Suppressor macrophage treated with lipopolysaccharide for 1 hour (primary cell): ENCODE measurements at regions not wholly inside any gene's neighbourhood (a gene's known extent, or its start where the extent isn't known, plus 50 kb on each side); places are given as distances from the start of the nearest gene placed in this dataset.
A peak's percentile ranks its signal among the peaks of the same experiment; 100 is the strongest.

Experiments
- DNase-seq, 3 donors: peaks; one replicate each; pipeline ENCODE4 v3.0.0-alpha.2; 2020 to 2022

DNA sequence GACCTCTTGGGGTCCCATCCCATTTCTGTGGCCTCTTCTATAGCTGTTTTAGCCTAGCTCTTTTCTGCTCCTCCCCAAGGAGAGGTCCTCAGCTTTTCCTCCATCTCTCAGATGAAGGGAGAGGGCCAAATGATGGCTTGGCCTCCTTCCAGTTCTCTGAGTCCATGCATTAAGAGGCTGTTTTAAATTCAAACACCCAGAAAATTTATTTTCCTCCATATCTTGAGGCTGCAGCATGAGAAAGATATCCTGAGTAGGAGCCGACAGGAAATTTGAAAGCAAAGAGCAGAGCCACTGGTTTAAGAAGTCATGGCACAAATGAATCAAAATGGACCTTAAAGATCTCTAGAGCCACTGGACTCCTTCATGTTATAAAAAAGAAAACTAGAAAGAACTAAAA lies 558.8 kb downstream of the MID1IP1 start:
- no peak for DNase-seq

DNA sequence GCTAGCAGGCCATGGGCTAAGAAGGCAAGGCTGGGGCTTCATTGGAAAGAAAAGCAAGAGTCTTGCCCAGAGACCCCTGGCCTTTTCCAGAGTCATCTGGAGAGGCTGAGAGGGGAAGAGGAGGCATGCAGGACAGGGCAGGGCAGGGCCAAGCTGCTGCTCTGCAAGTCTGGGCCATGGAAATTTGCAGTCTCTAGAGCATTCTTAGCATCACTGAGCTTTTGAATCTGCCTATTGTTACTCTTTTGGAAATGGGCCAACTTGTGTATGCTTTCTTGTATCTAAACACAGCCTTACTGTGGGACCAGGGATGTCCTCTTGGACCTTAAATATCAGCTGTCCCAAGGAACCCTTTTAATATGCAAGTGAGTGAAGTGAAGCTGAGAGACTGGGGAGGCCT lies 560.5 kb downstream of the MID1IP1 start:
- no peak for DNase-seq

DNA sequence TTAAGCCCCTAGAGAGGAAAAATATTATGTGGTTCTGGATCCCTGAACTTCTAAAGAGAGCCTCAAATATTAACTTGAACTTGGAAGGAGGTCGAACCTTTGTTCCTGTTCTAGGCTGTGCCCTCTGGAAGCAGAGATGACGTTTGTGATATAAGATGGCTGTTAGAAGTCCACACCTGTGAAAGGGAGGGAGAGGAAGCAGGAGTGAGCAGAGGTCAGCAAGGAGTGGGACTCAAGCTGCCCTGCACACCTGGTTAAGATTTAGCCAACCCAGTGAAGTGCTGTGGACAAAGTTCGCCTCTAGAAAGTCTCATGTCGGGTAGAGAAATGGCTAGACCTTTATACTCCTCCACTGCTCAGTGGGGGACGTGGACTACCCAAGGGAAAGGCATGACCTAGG lies 566.2 kb downstream of the MID1IP1 start:
- DNase-seq, result no peak

DNA sequence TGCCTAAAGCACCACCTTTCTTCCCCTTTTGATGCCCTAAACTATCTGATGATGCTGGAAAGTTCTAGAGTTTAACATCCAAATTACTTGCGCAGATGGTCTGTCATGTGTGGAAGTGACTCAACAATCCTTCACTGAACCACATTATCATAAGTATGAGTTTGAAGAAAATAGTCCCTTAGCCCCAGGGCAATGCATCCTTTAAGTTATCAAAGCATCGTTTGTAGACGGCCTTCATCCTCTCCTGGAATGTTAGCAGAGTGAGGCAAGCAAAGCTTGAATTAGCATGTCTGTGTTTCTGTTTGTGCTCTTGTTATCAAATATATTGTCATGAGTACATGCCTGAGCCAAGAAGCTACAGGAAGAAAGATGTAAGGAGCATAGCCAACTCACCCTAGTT lies 570.9 kb downstream of the MID1IP1 start:
- DNase-seq, result no peak

DNA sequence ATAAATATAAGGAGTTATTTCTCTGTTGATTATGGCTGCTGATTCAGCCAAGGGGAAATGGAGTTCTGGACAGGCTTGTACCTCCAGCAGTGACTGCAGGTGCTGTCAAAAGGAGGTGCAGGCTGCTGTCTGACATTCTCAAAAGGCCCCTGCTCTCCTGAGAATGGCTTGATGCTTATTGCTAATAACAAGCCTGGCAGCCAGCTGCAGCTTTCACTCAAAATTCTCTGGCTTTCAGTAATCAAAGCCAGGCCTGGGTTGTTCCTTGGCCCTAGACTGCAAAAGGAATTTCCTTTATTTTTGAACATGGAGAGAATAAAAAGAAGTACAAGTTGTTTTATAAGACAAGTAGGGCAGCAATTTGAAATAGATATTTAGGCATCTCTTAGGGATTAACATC lies 575.9 kb downstream of the MID1IP1 start:
- no peak for DNase-seq

DNA sequence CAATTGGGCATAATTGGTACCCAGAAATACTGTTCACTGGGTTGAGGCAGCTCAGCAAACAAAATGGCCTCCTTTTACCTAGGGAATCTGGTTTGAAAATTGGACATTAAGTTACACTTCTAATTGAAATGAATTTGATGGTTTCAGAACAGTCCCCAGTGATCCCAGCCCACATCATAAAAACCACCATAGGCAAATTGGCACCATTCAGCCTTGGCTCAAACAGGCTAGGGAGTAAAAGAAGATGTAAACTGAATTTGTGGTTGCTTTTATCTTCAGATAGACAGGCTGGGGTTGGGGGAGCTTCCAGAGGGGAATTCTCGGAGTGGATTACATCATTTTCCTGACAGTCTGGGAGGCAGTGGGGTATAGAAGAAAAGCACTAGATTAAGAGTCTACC lies 576.5 kb downstream of the MID1IP1 start:
- no peak for DNase-seq

DNA sequence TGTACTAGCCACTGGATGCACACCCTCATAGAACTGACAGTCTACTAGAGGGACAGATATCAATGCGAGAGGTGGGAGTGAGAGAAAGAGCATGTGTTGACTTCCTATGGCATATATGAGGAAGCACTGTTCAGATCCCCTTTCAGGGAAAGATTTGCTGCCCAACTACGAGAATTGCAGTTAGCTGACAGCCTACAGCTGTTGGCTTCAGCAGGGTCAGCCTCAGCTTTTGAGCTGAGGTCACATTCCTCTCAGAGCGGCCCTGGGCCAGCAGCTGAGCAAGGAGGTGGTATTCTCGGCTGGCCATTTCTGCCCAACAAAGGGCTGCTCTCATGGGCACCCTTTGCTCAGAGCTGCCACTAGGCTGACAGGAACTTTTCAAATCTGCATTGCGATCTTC lies 580.2 kb downstream of the MID1IP1 start:
- no peak for DNase-seq

DNA sequence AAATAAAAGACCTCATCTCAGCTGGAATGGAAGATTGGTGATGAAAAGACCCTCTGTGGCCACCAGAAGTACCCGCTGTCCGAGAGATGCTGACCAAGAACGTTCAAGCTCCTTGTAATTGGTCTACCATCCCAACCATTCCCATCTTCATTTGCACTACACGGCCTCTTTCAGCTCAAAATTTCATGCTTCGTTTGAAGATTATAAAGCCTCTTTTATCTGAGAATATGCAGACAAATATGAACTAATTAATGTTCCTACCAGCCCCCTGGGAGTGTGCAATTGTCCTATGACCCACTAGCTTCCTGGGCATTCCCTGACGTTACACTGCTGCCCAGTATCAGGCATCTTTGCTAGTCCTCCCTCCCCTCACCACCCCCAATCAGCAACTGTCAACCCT lies 583.7 kb downstream of the MID1IP1 start:
- DNase-seq, result no peak

DNA sequence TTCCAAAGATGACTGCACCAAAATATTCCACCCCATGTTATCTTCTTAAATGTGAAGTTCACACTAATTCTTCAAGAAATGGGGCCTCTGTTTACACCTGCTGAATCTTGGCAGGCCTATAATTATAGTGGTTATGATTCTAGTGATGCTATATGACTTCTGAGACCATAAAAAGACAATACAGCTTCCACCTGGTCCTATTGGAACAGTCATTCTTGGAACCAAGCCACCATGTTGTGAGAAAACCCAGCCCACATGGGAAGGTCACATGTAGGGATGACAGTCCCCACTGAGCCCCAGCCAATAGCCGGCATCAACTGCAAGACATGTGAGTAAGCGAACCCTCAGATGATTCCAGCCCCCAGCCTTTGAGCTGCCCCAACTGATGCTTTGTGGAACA lies 587.5 kb downstream of the MID1IP1 start:
- DNase-seq, result no peak

DNA sequence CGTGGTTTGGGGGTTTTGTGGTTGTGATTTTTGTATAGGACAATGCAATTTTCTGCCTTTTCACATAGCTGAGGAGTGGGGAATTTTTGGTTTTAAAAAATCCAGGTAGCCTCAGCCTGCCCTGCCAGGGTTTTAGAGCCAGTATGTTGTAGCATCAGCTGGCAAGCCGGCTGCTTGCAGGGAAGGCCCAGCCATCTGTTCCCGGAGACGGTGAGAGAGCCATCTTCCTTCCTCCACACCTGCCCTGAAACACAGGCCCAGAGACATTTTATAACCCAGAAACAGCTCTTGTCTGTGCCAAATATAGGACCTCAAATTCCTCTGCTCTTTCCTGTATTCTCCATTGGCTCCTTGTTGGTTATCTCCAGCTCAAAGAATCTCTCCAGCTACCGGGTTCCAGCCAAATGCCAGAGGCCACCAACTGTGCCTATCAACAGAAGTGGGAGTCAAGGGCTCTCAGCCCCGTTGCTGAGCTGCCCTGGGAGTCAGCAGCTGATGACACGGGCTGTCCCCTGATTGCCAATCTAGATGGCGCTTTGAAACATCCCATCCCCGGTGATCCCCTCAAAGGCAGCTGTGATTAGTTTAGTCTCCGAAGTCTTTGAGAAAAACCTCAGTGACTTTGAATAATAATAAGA lies 595.2 kb downstream of the MID1IP1 start:
- DNase-seq, result no peak

DNA sequence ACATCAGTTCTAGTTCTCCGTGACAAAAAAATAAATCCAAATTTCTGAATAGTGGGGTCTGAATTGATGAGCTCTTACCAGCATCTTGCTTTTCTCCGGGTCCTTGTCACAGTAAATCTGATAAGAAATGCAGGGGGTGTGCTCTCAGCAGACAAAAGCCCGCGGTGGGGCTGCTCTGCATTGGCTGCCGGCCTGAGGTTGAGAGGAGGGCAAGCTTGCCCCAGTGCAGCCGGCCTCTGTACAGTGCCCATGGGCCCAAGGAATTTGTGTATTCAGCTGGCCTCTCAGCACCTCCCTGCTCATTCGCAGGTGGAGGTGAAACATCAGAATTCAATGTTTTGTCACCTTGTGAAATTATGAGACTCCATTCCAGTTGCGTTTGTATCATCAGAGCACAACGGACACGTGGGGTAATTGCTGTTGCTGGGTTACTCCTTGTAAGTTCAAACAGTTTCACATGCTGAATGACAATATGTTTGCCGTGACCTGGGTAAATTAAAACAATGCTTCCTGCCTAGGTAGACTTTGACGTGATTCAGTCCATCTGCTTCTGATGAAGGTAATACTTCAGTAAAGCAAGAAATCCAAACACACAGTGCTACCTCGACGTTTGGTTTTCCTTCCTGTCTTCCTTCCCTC lies 596.4 kb downstream of the MID1IP1 start:
- DNase-seq, result no peak

DNA sequence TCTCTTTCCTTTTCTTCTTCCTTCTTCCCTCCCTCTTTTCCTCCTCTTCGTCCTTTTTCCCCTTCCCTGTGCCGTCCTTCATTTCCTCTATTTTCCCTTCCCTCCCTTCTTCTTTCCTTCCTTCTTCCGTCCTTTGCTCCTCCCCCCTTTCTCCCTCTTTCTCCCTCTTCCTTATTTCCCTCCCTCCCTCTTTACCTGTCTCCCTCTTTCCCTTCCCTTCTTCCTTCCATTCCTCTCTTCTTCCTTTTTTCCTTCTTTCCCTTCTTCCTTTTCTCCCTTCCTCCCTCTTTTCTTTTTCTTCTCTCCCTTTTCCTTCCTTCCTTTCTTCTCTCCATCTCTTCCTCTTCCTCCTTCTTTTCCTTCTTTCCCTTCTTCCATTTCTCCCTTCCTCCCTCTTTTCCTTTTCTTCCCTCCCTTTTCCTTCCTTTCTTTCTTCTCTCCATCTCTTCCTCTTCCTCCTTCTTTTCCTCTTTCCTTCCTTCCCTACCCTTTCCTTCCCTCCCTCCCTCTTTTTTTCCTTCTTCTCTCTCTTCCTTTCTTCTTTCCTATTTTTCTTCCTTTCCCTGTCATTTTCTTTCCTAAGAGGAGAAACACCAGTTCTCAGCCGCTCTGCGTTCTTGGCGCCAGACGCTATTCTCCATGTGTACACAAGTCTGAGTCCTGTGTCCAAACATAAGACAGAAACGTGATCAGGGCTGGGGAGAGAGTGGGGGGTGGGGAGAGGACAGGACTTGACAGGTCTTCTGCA lies 597.1 kb downstream of the MID1IP1 start:
- no peak for DNase-seq

DNA sequence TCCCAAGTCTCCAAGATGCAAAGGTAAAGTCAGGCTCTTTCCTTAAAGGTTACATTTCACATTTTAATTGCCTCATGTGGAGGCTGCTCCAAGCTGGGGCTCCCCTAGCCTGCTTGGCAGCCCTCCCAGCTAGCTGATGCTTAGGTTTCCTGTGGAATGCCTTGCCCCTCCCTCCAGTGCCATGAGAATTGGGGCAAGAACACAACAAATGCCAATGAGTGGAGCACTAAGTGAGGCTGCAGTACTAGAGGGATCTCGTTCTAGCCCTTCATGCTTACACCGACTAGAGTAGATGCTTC lies 597.7 kb downstream of the MID1IP1 start:
- DNase-seq, result no peak

DNA sequence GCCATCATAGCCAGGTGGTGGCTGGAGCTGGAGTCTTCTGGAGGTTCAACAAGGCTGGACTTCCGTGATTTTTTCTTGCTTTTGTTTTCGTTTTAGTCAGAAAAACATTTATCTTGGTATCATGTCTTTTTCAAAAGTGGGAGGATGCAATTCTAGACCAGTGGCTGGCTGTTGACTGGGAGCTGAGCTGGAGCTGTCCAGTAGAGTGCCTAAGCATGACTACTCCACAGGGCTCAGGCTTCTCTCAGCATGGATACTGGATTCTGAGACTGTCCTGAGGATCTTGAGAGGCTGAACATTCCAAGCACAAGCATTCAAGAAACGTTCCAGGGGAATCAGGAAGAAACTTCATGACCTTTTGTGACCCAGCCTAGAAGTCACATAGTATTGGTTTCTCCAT lies 598.1 kb downstream of the MID1IP1 start:
- DNase-seq, result no peak

DNA sequence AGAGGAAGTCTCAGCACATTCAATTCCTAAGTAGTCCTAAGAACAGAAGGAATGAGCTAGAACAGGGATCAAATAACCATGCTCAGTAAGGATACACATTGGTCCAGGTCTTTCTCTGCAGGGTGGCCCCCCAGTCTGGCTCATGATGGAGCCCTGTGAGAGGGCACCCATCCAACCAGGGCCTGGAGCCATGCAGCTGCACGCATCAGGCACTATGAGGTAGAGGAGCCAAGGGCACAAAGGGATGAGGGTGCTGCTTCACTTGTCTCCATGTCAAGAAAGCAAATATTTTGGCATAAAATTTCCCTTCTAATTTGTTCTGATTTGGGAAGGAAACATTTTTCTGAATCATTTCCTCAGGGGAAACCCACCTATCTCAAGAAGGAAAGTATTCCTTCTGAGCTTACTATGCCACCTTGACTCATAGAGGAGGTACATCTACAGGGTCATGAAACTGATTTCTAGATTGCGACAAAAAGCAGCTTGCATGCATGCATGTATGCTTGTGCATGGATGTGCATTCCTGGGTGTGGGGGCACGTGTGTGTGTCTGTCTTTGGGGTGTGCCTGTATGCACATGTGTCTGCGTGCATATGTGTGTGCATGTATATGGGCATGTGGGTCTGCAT lies 600.3 kb downstream of the MID1IP1 start:
- DNase-seq, result peak in 2 of 3 donors; percentile 34 to 38

DNA sequence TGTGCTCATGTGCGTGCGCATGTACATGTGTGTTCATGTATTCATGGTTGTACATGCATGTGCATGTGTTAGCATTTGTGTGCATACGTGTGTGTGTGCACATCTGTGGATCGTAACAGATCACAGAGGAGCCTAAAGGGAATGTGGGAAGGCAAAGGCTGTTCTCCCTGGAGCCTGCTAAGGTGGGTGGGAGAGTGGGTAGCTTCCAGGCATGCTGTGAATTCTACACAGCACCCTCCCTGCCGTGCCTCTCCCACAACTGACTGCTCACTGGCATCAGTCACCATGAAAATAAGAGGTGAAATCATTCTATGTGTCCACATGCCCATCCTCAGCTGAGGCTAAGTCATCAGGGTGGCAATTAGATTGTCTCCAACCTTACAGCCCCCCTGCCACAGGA lies 600.9 kb downstream of the MID1IP1 start:
- no peak for DNase-seq

DNA sequence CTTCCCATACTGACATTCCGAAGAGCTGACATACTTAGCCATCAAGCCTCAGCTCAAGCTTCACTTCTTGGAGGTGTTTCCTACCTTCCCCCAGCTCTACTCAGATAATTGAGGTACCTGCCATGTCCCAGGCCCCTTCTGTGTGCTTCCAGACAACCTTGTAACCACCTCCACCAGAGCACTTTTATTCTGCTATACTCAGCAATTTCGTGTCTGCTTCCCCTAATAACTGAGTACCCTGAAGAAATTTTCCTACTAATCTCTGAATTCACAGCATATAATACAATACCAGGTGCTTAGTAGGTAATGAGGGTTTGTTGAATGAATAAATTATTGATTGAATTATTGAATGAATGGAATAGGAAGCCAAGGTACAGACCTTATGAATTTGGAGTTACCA lies 605.5 kb downstream of the MID1IP1 start:
- DNase-seq, result no peak

DNA sequence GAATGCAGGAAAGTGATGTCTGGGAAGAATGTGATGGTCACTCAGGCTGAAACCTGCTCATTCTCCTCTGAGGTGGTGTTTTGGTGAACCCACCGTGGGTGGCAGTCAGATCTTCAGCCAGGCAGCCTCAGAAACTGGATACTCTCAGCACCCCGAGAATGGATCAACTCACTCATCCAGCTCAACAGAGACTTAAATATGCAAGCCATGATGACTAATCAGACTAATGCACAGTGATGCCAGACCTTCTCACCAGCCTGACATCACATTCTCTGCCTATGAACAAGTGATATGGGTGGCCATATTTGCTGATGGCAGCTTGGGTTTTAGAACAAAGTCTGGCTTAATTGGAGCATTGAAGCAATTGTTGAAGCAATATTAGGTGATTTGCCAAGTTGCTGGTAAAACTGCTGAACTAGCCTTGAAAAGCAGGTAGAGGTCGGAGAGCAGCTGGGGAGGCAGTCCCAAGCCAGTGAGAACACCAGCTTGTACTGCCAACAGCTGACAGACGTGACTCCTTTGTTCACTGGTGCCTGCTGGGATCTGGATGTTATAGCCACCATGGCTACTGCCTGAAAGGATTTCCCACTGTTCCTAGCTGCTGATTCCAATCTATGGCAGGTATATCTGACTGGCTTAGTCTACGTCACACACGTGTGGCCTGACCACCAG lies 608.1 kb downstream of the MID1IP1 start:
- peak in 1 of 3 donors; percentile 20 for DNase-seq

DNA sequence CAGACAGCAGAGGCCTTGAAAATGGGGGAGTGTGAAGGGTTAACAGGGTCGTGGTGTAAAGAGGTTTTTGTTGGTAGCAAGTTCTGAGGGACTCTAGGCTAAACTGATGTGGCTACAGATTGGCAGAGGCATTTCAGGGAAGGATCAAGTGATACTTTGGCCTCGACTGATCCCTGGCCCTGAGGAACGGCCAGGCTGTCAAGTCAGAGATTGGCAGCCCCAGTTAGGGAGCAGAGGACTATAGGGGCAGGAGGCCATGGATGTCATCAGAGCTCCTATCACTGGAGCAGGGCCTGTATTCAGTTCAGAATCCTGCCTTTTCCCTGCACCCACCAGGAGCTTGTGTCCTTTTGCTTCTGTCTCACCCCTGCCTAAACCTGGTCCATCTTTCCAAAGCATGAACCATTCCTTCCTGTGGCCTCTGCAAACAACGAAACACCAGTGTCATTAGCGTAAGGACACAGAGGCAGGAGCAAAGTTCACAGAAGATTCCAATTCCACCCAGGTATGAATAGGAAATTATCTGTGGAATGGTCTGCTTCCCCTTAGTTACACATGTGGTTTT lies 613.1 kb downstream of the MID1IP1 start:
- no peak for DNase-seq

DNA sequence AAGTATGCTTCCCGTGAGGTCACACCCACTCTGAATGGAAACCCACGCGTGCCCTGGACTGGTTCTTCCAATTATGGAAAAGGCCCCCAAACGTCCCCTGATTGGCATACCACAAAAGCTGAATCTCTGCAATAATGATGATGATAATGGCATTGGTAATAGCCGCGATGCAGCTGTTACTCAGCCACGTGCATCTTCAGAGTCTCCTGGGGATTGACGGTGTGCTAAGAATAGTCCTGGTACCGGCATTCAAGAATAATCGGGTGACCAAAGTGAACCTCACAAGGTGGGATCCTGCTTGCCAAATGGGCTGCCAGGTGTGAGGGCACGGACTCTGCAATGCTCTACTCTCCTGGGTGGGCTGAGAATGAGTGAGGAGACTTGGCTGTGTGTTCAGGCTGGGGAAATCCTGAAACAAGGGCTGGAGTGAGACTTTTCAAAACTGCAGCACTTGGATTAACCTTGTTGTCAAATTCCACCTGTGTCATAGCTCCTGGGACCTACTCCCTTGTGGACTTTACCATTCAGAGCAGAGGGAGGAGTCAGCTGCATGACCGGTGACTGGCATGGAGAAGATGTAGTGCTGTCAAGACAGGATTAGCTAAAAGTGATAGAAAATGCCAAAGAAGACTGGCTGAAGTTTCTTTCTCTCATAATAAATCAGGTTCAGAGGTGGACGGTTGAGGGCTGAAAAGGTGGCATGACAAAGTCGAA lies 615.4 kb downstream of the MID1IP1 start:
- no peak for DNase-seq

DNA sequence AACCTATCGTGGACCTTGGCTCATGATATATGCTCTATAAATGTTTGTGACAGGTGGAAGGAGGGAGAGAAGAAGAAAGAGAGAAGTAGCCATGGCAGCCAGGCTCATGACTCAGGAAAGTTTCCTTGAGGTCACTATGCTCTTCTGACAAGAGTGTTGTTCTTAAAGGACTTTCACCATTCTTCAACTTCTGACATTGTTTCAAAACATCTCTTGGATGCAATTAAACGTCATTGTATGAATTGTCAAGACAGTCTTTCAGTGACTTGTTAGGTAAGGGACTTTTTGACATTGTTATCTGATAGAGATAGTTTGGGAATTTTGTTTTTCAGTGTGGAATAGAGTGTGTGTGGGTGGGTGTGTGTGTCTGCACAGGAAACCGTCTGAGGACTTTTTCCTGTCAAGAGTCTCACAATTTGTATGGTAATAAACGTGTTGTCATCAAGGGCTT lies 617.0 kb downstream of the MID1IP1 start:
- peak in 2 of 3 donors; percentile 47 to 52 for DNase-seq
